ENCODE measurements at regions not wholly inside any gene's neighbourhood (a gene's known extent, or its start where the extent isn't known, plus 50 kb on each side); places are given as distances from the start of the nearest gene placed in this dataset.

- Mint-ChIP-seq H3K9me3 (peaks cover 0 to 12% of the 10 kb centered on the region in 2 experiments; a peak in 3 of 5 replicates), H3K4me3 (no peak overlapping the region), H3K36me3 (ENCODE audit: insufficient read depth in 1 of 3, low read depth in 3 of 3) (peaks cover 2 to 5% (median 3%) of the 10 kb centered on the region in 3 experiments; a peak in 5 of 7 replicates), H3K27me3 (ENCODE audit: low read depth) (no peaks in the 10 kb centered on the region; the same call in 1 of the 2 replicates), H3K27ac (no peak overlapping the region), H3K4me1 (peaks cover 3 to 9% of the 10 kb centered on the region in 2 experiments; a peak in 3 of 4 replicates)
- H3K4ac ChIP-seq (ENCODE audit: low read depth, low read length): no peak overlapping the region
- no peaks in the 10 kb centered on the region; the same call in 1 of the 2 replicates for H3K4me1 ChIP-seq (ENCODE audit: insufficient read depth, low read length)
- no peak overlapping the region for H2BK15ac ChIP-seq (ENCODE audit: low read depth, low read length)
- H2BK12ac ChIP-seq (ENCODE audit: insufficient read length, low read depth, low read length): no peak overlapping the region
- H2BK5ac ChIP-seq (ENCODE audit: insufficient read length, low read length): no peak overlapping the region
- H3K9me3 ChIP-seq (ENCODE audit: control insufficient read depth, low read depth, low read length): no peaks in the 10 kb centered on the region
- H2BK120ac ChIP-seq (ENCODE audit: low read depth, low read length, poor library complexity, severe bottlenecking): no peak overlapping the region
- H4K20me1 ChIP-seq (ENCODE audit: control insufficient read depth, insufficient read depth, insufficient read length): no peaks in the 10 kb centered on the region
- no peak overlapping the region for H3K18ac ChIP-seq (ENCODE audit: insufficient read length, low read depth, low read length)
- no peak for DNase-seq
- H3K79me1 ChIP-seq (ENCODE audit: insufficient read depth, low read depth, low read length, poor library complexity, severe bottlenecking): no peaks in the 10 kb centered on the region
- no peak overlapping the region for H3K23ac ChIP-seq (ENCODE audit: insufficient read length, low read depth, low read length)
- no peak overlapping the region for H4K5ac ChIP-seq (ENCODE audit: insufficient read length, low read depth, low read length)
- no peak overlapping the region for H3K4me2 ChIP-seq (ENCODE audit: insufficient read depth, insufficient read length, low read length)
- no peak overlapping the region for H2BK20ac ChIP-seq (ENCODE audit: low read depth, low read length, poor library complexity, severe bottlenecking)
- WGBS (ENCODE audit: extremely low coverage, insufficient read length, low lambda C conversion rate): no CpG with 5 or more reads among the region's 3 CpGs
- H3K14ac ChIP-seq (ENCODE audit: insufficient read depth, low read length): no peak overlapping the region
- H3K23me2 ChIP-seq (ENCODE audit: insufficient read length, low read depth, low read length, poor library complexity, severe bottlenecking): no peaks in the 10 kb centered on the region
- no peak overlapping the region for H2AFZ ChIP-seq (ENCODE audit: low read length)
- H4K8ac ChIP-seq (replicated peaks; ENCODE audit: insufficient read length, low read depth, low read length): no peak overlapping the region
- no peak overlapping the region for H4K91ac ChIP-seq (ENCODE audit: insufficient read length, low read depth, low read length)
- H2AK5ac ChIP-seq (ENCODE audit: insufficient read length, low read length): no peak overlapping the region
- H3K79me2 ChIP-seq (ENCODE audit: insufficient read depth, low read length): no peaks in the 10 kb centered on the region
- no peaks in the 10 kb centered on the region for H3K27me3 ChIP-seq (ENCODE audit: insufficient read depth, low read length)
- H3T11ph ChIP-seq (ENCODE audit: low read length): no peak overlapping the region
- TF ChIP-seq CTCF (conservative IDR thresholded peaks at IDR 0.05): no peak
- H3K56ac ChIP-seq (ENCODE audit: insufficient read length, low read depth, low read length): no peak overlapping the region
- no peak overlapping the region for H3K27ac ChIP-seq (ENCODE audit: insufficient read length, low read depth, low read length)
- H3K9ac ChIP-seq (ENCODE audit: extremely low read depth, insufficient read length, low read length): no peak overlapping the region
These were observed 103.3 kb upstream of the ARMC3 start for GRCh38 chr10:22824520-22824919.

Measured in H9 (cell line).